ENCODE measurements at regions not wholly inside any gene's neighbourhood (a gene's known extent, or its start where the extent isn't known, plus 50 kb on each side); places are given as distances from the start of the nearest gene placed in this dataset.

GRCh38 chr4:26008737-26009136 lies 94.7 kb downstream of the SMIM20 start:
- H3K27me3 Mint-ChIP-seq (ENCODE audit: low read depth in 3 of 3), result peaks cover 6 to 15% (median 7%) of the 10 kb centered on the region in 3 donors
- Histone ChIP-seq H3K9ac (ENCODE audit: insufficient read depth, low read length, poor library complexity, severe bottlenecking) (no peak overlapping the region), H3K27ac (ENCODE audit: low read depth in 1 of 2, low read length in 2 of 2) (no peak overlapping the region), H3K4me2 (replicated peaks; ENCODE audit: extremely low read depth, low read length, poor library complexity, severe bottlenecking) (no peak overlapping the region), H4K20me1 (ENCODE audit: insufficient read depth, low read length) (no peaks in the 10 kb centered on the region), H3K4me1 (ENCODE audit: control insufficient read depth in 1 of 2, insufficient read depth in 2 of 2, low read length in 2 of 2) (peaks cover 9 to 13% of the 10 kb centered on the region in 2 donors), H2AFZ (ENCODE audit: insufficient read depth, low read depth, low read length, poor library complexity, severe bottlenecking) (no peak overlapping the region), H3K27me3 (ENCODE audit: control insufficient read depth in 2 of 2, insufficient read depth in 2 of 2, low read length in 2 of 2) (peaks cover 0 to 5% of the 10 kb centered on the region in 2 donors), H3K9me3 (replicated peaks in 1 of 2; ENCODE audit: control insufficient read depth in 1 of 2, insufficient read depth in 1 of 2, low read length in 2 of 2) (peaks cover 6 to 9% of the 10 kb centered on the region in 2 donors), H3K4me3 (replicated peaks in 1 of 3; ENCODE audit: low read depth in 2 of 3, low read length in 3 of 3) (no peak overlapping the region), H3K79me2 (ENCODE audit: insufficient read depth, low read length) (no peaks in the 10 kb centered on the region), H3K36me3 (replicated peaks in 1 of 2; ENCODE audit: control insufficient read depth in 1 of 2, insufficient read depth in 2 of 2, low read length in 2 of 2) (no peaks in the 10 kb centered on the region)
- no peak overlapping the region for H3K27ac Mint-ChIP-seq
- H3K36me3 Mint-ChIP-seq, result peaks cover 0 to 3% of the 10 kb centered on the region in 2 donors
- peaks cover 3 to 16% (median 10%) of the 10 kb centered on the region in 7 donors for H3K9me3 Mint-ChIP-seq
- H3K4me3 Mint-ChIP-seq, result no peak overlapping the region
- peaks cover 13% of the 10 kb centered on the region for H3K4me1 Mint-ChIP-seq
- no CpG with 5 or more reads among the region's 1 CpG for WGBS (ENCODE audit: insufficient coverage)
- intact Hi-C loops (cut with micrococcal nuclease), result no loop called here
- no peak for DNase-seq
- no peak for TF ChIP-seq CTCF (IDR thresholded peaks at IDR 0.05)

- no peak overlapping the region for H3K4me3 Mint-ChIP-seq
- Histone ChIP-seq H3K4me3 (replicated peaks in 1 of 3; ENCODE audit: low read depth in 2 of 3, low read length in 3 of 3) (no peak overlapping the region), H3K36me3 (replicated peaks in 1 of 2; ENCODE audit: control insufficient read depth in 1 of 2, insufficient read depth in 2 of 2, low read length in 2 of 2) (no peaks in the 10 kb centered on the region), H3K79me2 (ENCODE audit: insufficient read depth, low read length) (no peaks in the 10 kb centered on the region), H3K27me3 (ENCODE audit: control insufficient read depth in 2 of 2, insufficient read depth in 2 of 2, low read length in 2 of 2) (peaks cover 0 to 5% of the 10 kb centered on the region in 2 donors), H4K20me1 (ENCODE audit: insufficient read depth, low read length) (no peaks in the 10 kb centered on the region), H3K9ac (ENCODE audit: insufficient read depth, low read length, poor library complexity, severe bottlenecking) (no peak overlapping the region), H2AFZ (ENCODE audit: insufficient read depth, low read depth, low read length, poor library complexity, severe bottlenecking) (no peak overlapping the region), H3K4me1 (ENCODE audit: control insufficient read depth in 1 of 2, insufficient read depth in 2 of 2, low read length in 2 of 2) (peaks cover 9 to 19% of the 10 kb centered on the region in 2 donors), H3K27ac (ENCODE audit: low read depth in 1 of 2, low read length in 2 of 2) (no peak overlapping the region), H3K4me2 (replicated peaks; ENCODE audit: extremely low read depth, low read length, poor library complexity, severe bottlenecking) (no peak overlapping the region), H3K9me3 (replicated peaks in 1 of 2; ENCODE audit: control insufficient read depth in 1 of 2, insufficient read depth in 1 of 2, low read length in 2 of 2) (peaks cover 6 to 9% of the 10 kb centered on the region in 2 donors)
- H3K9me3 Mint-ChIP-seq, result peaks cover 3 to 16% (median 10%) of the 10 kb centered on the region in 7 donors
- intact Hi-C loops (cut with micrococcal nuclease), result no loop called here
- peaks cover 18% of the 10 kb centered on the region for H3K4me1 Mint-ChIP-seq
- peaks cover 6 to 15% (median 7%) of the 10 kb centered on the region in 3 donors for H3K27me3 Mint-ChIP-seq (ENCODE audit: low read depth in 3 of 3)
- no peak for DNase-seq
- H3K27ac Mint-ChIP-seq, result no peak overlapping the region
- no peak for TF ChIP-seq CTCF (IDR thresholded peaks at IDR 0.05)
- no CpG with 5 or more reads among the region's 3 CpGs for WGBS (ENCODE audit: insufficient coverage)
- H3K36me3 Mint-ChIP-seq, result peaks cover 0 to 3% of the 10 kb centered on the region in 2 donors
Observed at GRCh38 chr4:26009502-26009901, 95.5 kb downstream of the SMIM20 start.

Measured in CD14-positive monocyte (primary cell).